Suprapubic skin (tissue), 4 donors: ENCODE measurements at regions not wholly inside any gene's neighbourhood (a gene's known extent, or its start where the extent isn't known, plus 50 kb on each side); places are given as distances from the start of the nearest gene placed in this dataset.

Experiments
- EP300 ChIP-seq: sonication (generic); formaldehyde crosslinking; IDR thresholded peaks from one replicate; pipeline ENCODE4 v1.6.1; 2017; ENCODE audit warnings: antibody characterized with exemption
- POLR2A ChIP-seq, 2 donors: fragments of 450-650 bp; IDR thresholded peaks; one replicate each; pipeline ENCODE4 v1.6.1; 2017; ENCODE audit warnings: antibody characterized with exemption in 2 of 2, mild to moderate bottlenecking in 2 of 2, moderate library complexity in 2 of 2
- POLR2AphosphoS5 ChIP-seq, 3 donors: sonication (generic); formaldehyde crosslinking; IDR thresholded peaks; one replicate each; pipeline ENCODE4 v1.6.1; 2017; ENCODE audit warnings: antibody characterized with exemption in 3 of 3
- TF ChIP-seq, protein P1 (sequence below), 2 donors: fragments of 200-600 bp in 1 of 2; fragments of 450-650 bp in 1 of 2; sonication (generic) in 1 of 2; IDR thresholded peaks; one replicate each; pipeline ENCODE4 v1.5.1; 2016 to 2019; ENCODE audit warnings: antibody characterized with exemption in 2 of 2, mild to moderate bottlenecking in 1 of 2, moderate library complexity in 1 of 2

DNA sequence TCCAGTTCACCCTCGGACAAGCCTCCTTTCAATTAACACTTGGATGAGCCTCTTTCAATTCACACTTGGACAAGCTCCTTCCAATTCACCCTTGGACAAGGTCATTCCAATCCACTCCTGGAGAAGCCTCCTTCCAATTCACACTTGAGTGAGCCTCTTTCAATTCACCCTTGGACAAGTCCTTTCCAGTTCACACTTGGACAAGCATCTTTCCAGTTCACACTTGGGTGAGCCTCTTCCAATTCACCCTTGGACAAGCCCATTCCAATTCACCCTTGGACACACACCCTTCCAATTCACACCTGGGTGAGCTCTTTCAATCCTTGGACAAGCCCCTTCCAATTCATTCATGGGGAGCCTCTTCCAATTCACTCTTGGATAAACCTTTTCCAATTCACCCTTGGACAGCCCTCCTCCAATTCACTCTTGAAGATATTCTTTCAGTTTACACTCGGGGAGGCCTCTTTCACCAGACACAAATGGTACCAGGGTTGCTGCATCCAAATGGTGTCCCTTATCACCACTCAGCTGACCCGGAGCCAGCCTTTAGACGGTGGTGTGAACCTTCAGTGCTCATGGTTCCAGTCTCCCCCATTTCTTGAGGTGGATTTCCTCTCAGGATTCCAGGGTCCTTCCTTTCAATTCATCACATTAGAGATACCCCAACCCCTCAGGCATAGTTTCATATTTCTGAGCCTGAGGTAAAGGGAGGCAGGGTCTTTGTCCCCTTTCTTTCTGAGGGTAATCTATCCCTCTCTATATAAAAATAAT, 183.6 kb downstream of the SH3BP4 start:
- TF ChIP-seq, protein P1, sequence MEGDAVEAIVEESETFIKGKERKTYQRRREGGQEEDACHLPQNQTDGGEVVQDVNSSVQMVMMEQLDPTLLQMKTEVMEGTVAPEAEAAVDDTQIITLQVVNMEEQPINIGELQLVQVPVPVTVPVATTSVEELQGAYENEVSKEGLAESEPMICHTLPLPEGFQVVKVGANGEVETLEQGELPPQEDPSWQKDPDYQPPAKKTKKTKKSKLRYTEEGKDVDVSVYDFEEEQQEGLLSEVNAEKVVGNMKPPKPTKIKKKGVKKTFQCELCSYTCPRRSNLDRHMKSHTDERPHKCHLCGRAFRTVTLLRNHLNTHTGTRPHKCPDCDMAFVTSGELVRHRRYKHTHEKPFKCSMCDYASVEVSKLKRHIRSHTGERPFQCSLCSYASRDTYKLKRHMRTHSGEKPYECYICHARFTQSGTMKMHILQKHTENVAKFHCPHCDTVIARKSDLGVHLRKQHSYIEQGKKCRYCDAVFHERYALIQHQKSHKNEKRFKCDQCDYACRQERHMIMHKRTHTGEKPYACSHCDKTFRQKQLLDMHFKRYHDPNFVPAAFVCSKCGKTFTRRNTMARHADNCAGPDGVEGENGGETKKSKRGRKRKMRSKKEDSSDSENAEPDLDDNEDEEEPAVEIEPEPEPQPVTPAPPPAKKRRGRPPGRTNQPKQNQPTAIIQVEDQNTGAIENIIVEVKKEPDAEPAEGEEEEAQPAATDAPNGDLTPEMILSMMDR (IDR thresholded peaks at IDR 0.05), result no peak
- TF ChIP-seq EP300 (no peak), POLR2AphosphoS5 (IDR thresholded peaks at IDR 0.05) (no peak), POLR2A (IDR thresholded peaks at IDR 0.05) (no peak)
